Lung microvascular endothelial cell (primary cell): ENCODE measurements at regions not wholly inside any gene's neighbourhood (a gene's known extent, or its start where the extent isn't known, plus 50 kb on each side); places are given as distances from the start of the nearest gene placed in this dataset.

Experiments
- DNase-seq, 2 donors: peaks; one replicate each; pipeline versions ENCODE4 v3.0.0 to v3.0.0-alpha.2; 2010; ENCODE audit warnings: low read depth in 2 of 2

DNA sequence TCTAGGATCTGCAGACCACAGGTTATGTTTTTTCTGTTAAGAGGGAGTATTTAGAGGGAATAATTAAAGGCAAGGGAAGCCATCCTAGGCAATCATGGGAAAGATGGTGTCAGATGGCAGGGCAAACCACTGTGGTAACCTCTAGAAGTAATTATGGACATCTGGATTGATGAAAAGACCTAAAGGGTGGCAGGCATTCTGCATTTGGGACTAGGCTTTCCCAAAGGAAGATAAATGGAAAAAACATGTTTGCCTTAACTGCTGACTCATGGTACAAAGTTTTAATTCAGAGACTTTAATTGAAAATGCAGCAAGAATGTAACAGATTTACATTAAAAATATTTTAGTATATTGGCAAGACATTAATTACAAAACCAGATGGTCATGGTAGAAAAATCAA lies 88.1 kb downstream of the TMEM30B start:
- no peak for DNase-seq

- no peak for DNase-seq
These were observed 89.4 kb downstream of the TMEM30B start for GRCh38 chr14:61191733-61192132.

- no peak for DNase-seq
These were observed 90.8 kb downstream of the TMEM30B start for GRCh38 chr14:61190341-61190740.

- DNase-seq, result peak; percentile 76 to 79
These were observed 91.9 kb downstream of the TMEM30B start for GRCh38 chr14:61188978-61189808.

DNA sequence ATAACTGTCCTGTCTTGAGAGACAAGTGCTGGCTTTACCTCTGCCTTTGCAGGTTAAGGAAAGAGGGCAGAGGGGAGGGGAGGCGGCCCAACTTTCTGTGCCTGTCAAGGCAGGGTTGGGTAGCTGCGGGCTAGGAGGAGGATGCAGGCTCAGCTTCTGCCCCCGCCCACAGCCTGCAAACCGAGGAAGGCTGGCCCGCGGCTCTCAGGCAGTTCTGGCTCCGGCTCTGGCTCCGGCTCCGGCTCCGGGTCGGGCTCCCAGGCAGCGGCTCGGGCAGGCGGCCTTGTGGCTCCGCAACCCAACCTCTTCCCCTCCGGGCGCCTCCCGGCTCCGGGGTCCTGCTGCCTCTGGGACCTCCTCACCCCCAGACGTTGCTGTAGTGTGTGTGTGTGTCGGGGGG lies 92.9 kb downstream of the TMEM30B start:
- peak in 1 of 2 donors; percentile 39 for DNase-seq

GRCh38 chr14:61187196-61187905 lies 93.8 kb downstream of the TMEM30B start:
- DNase-seq, result peak in 1 of 2 donors; percentile 29

DNA sequence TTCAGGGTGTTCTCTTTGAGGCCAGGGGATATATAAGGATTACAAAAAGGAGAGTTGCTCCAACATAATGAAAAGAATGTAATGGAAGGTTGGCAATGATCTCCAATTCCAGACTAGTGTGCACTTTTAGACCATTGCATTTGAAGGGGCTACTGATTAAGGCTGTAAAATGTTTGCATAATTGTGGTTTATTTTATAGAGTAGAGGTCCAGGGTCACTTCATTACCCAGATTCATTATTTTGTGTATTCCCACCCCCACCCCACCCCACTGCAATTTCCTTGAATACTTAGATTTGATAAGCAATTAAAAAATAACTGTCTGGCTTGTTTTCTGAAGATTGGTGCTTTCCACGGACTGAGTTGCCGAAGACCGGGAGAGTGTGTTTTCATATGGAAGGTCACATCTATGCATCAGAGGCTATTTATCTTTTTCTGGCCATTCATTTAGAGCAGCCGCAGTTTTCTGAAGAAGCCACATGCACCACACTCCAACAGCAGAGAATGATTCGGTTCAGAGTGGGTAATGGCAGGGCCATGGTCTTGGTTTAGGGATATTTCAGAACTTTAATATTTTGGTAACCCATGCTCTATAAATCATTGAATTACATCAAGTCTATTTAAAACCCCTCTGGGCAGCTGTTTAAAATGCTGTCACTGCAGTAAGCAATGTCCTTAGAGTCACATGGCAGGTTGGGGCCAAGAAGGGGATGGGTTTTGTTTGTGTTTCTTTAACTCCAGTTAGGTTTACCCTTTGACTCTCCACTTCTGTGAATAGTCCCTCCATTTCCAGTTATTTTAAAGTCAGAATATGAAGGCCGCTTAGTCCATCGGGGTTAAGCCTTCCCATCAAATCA lies 94.6 kb downstream of the TMEM30B start:
- no peak for DNase-seq

DNA sequence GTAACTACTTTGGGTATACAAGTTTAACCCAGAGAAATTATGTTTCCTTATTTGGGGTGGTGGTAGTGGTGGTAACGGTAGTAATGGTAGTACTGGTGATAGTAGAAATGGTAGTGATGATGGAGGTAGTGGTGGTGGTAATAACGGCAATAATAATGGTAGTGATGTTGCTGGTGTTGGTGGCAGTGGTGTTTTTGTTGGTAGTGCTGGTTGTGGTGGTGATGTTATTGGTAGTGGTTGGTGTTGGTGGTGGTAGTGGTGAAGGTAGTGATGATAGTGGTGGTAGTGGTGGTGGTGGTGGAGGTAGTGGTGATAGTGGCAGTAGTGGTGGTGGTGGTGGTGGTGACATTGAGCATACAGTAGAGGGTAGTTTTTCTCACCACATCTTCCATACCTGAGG lies 95.6 kb downstream of the TMEM30B start:
- no peak for DNase-seq

DNA sequence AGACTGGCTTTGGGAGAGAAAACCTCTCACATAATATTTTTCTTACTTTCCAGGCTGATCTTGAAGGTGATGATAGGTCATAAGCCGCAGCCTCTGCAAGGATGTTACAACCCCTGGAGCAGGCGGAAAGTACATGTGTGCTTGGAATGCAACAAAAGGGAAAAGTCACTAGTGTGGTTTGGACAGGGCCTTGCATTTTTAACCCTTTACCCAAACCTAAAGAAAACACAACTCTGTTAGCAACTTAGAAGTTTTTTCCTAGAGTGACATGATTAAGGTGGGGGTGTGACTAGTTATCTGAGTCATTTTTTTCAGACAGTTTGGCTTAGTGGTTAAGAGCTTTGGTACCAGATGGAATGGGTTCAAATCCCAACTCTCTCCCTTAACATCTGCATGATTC lies 97.0 kb downstream of the TMEM30B start:
- DNase-seq, result peak in 1 of 2 donors; percentile 69

DNA sequence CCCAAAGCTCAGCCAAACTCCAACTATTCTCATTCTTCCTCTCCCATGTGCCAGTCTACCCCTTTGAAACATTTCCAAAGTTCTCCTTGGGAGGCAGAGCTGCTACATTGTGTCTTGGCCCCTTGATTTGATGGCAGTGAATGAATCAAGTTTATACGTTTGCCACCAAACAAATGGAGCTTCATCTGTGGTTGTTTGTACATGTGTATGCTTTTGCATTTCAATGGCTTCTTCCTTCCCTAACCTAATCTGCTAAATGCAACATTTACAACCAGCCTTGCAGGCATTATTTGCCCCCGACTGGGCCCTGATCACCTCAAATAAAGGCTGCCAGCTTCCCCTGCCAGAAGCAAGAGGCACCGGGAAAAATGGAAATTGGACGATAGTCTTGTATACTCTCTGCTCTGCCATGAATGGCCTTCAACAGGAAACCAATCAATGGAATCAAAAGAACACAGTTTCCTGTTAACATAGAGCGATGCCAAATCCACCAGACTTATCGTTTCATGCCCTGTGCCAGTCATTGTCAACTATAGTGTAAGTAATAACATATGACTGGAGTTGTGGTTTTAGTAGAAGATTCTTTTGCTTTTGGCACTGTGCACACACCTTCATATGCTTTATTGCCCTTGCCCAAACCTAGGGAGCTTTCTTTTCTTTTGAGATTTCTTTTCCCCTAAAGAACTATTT lies 97.8 kb downstream of the TMEM30B start:
- peak; percentile 83 to 89 for DNase-seq

- no peak for DNase-seq
These were observed 101.2 kb downstream of the TMEM30B start for GRCh38 chr14:61179796-61180398.

- peak; percentile 24 to 59 for DNase-seq
These were observed 102.0 kb downstream of the TMEM30B start for GRCh38 chr14:61179061-61179690.

- peak; percentile 84 to 97 for DNase-seq
These were observed 102.7 kb downstream of the TMEM30B start for GRCh38 chr14:61178226-61179060.

- DNase-seq, result no peak
These were observed 103.6 kb downstream of the TMEM30B start for GRCh38 chr14:61177279-61178225.

DNA sequence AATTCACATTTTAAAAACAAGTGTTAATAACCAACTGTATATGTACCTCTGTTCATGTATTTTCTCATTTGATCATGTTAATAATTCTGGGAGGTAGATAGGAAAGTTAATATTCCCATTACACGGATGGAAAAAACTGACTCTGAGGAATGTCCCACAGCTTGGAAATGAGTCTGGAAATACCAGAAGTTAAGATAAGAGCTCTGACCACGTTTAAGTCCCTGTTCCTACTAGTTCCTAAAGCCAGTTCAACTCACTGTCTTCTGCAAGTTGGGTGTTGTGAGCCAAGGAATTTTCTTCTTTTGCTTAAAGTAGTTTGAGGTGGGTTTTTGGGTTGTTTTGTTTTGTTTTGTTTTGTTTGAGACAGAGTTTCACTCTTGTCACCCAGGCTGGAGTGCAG lies 104.5 kb downstream of the TMEM30B start:
- DNase-seq, result no peak

- no peak for DNase-seq
These were observed 106.2 kb downstream of the TMEM30B start for GRCh38 chr14:61174987-61175386.

DNA sequence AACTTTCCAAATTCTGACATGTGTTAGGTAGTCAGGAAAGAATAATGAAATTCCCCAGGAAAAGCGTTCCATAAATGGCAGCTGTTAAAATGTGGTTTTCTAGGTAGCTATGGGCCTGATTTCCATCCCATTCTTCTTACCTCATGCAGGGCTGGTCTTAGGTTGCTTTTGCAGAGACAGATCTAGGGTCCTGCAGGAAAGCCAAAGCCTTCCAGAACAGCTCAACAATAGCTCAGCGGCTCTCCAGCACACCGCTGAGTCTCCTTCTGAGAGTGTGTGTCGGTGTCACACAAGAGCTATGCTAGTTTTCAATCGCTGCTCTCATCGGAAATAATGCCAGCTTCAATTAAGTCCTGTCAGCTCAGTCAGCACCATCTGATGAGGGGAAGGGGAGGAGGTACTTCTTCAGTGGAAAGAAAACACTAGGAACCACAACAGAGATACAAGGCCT lies 106.7 kb downstream of the TMEM30B start:
- DNase-seq, result no peak

GRCh38 chr14:61171727-61172126 lies 109.4 kb downstream of the TMEM30B start:
- no peak for DNase-seq
